ENCODE measurements at regions not wholly inside any gene's neighbourhood (a gene's known extent, or its start where the extent isn't known, plus 50 kb on each side); places are given as distances from the start of the nearest gene placed in this dataset.

- no peak for DNase-seq
These were observed 241.6 kb downstream of the SYK start for GRCh38 chr9:91043056-91043810.

- no peak for DNase-seq
These were observed 242.2 kb downstream of the SYK start for GRCh38 chr9:91043811-91044175.

GRCh38 chr9:91044354-91044753 is 242.7 kb downstream of the SYK start:
- no peak for DNase-seq

GRCh38 chr9:91045041-91045440 is 243.4 kb downstream of the SYK start:
- no peak for DNase-seq

- no peak for DNase-seq
These were observed 245.9 kb downstream of the SYK start for GRCh38 chr9:91047529-91047928.

GRCh38 chr9:91047993-91048607 is 246.5 kb downstream of the SYK start:
- DNase-seq, result no peak

GRCh38 chr9:91048749-91049148 is 247.1 kb downstream of the SYK start:
- DNase-seq, result no peak

GRCh38 chr9:91053824-91054223 is 252.2 kb downstream of the SYK start:
- DNase-seq, result no peak

- no peak for DNase-seq
These were observed 254.2 kb downstream of the SYK start for GRCh38 chr9:91055845-91056244.

GRCh38 chr9:91056486-91056885 is 254.9 kb downstream of the SYK start:
- no peak for DNase-seq

GRCh38 chr9:91056917-91057316 is 255.3 kb downstream of the SYK start:
- no peak for DNase-seq

GRCh38 chr9:91059713-91060112 is 258.1 kb downstream of the SYK start:
- no peak for DNase-seq

- DNase-seq, result no peak
These were observed 259.1 kb downstream of the SYK start for GRCh38 chr9:91060520-91061343.

- no peak for DNase-seq
These were observed 259.9 kb downstream of the SYK start for GRCh38 chr9:91061506-91061905.

GRCh38 chr9:91062281-91062680 is 260.7 kb downstream of the SYK start:
- DNase-seq, result no peak

GRCh38 chr9:91063471-91063870 is 261.9 kb downstream of the SYK start:
- DNase-seq, result no peak

GRCh38 chr9:91065231-91066041 is 263.8 kb downstream of the SYK start:
- no peak for DNase-seq

- DNase-seq, result no peak
These were observed 264.4 kb downstream of the SYK start for GRCh38 chr9:91066042-91066415.

- DNase-seq, result no peak
These were observed 265.2 kb downstream of the SYK start for GRCh38 chr9:91066856-91067255.

- no peak for DNase-seq
These were observed 265.8 kb downstream of the SYK start for GRCh38 chr9:91067306-91067860.

GRCh38 chr9:91071184-91071990 is 269.8 kb downstream of the SYK start:
- DNase-seq, result no peak
